Osteocyte (in vitro differentiated cells): ENCODE measurements at regions not wholly inside any gene's neighbourhood (a gene's known extent, or its start where the extent isn't known, plus 50 kb on each side); places are given as distances from the start of the nearest gene placed in this dataset.

Experiments used
- DNase-seq: peaks from one replicate; pipeline ENCODE4 v3.0.0; 2021; ENCODE audit warnings: mixed read lengths; ENCODE audit not compliant: unreplicated experiment; ENCODE audit errors: extremely low spot score
- H3K27ac Mint-ChIP-seq: one replicate; pipeline ENCODE4 v1.8.0; 2021; ENCODE audit warnings: mild to moderate bottlenecking, mixed read lengths; ENCODE audit not compliant: unreplicated experiment
- H3K27me3 Mint-ChIP-seq: one replicate; pipeline ENCODE4 v1.8.0; 2021; ENCODE audit warnings: mixed read lengths; ENCODE audit not compliant: unreplicated experiment
- H3K36me3 Mint-ChIP-seq: one replicate; pipeline ENCODE4 v1.8.0; 2021; ENCODE audit warnings: mixed read lengths; ENCODE audit not compliant: unreplicated experiment
- H3K4me1 Mint-ChIP-seq: one replicate; pipeline ENCODE4 v1.8.0; 2021; ENCODE audit warnings: mixed read lengths; ENCODE audit not compliant: unreplicated experiment
- H3K4me3 Mint-ChIP-seq: one replicate; pipeline ENCODE4 v1.8.0; 2021; ENCODE audit warnings: mild to moderate bottlenecking, moderate library complexity, mixed read lengths; ENCODE audit not compliant: unreplicated experiment
- H3K9me3 Mint-ChIP-seq: one replicate; pipeline ENCODE4 v1.8.0; 2021; ENCODE audit warnings: mixed read lengths; ENCODE audit not compliant: unreplicated experiment
- TF ChIP-seq, protein P1 (sequence below): fragments of 200-600 bp; sonication (generic); IDR thresholded peaks from 2 replicates; pipeline ENCODE4 v1.5.0; 2021; ENCODE audit warnings: antibody characterized with exemption, mild to moderate bottlenecking, moderate library complexity

DNA sequence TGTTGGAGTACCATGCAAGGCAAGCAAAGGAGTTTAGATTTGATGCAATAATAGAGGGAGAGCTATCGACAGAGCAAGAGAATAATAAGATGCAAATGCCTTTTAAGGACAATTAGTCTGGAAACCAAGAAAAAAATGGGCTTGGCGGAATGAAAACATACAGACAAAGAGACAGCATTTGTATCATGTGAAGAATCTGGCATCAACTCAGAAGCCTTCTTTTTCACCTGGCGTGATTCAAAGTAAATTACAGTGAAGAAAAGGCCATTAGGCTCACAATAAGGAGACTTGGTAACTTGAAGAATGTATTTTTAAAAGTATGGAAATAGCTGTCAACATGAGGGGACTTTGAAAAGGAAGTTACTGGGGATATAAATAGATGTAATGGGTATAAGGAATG, 521.2 kb upstream of the GOLIM4 start:
- Mint-ChIP-seq H3K27me3 (no peaks in the 10 kb centered on the region), H3K9me3 (no peaks in the 10 kb centered on the region), H3K4me1 (peaks cover 34% of the 10 kb centered on the region), H3K36me3 (no peaks in the 10 kb centered on the region), H3K4me3 (no peak overlapping the region), H3K27ac (peak overlapping the region; percentile 23)
- no peak for DNase-seq
- TF ChIP-seq, protein P1, sequence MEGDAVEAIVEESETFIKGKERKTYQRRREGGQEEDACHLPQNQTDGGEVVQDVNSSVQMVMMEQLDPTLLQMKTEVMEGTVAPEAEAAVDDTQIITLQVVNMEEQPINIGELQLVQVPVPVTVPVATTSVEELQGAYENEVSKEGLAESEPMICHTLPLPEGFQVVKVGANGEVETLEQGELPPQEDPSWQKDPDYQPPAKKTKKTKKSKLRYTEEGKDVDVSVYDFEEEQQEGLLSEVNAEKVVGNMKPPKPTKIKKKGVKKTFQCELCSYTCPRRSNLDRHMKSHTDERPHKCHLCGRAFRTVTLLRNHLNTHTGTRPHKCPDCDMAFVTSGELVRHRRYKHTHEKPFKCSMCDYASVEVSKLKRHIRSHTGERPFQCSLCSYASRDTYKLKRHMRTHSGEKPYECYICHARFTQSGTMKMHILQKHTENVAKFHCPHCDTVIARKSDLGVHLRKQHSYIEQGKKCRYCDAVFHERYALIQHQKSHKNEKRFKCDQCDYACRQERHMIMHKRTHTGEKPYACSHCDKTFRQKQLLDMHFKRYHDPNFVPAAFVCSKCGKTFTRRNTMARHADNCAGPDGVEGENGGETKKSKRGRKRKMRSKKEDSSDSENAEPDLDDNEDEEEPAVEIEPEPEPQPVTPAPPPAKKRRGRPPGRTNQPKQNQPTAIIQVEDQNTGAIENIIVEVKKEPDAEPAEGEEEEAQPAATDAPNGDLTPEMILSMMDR = no peak

DNA sequence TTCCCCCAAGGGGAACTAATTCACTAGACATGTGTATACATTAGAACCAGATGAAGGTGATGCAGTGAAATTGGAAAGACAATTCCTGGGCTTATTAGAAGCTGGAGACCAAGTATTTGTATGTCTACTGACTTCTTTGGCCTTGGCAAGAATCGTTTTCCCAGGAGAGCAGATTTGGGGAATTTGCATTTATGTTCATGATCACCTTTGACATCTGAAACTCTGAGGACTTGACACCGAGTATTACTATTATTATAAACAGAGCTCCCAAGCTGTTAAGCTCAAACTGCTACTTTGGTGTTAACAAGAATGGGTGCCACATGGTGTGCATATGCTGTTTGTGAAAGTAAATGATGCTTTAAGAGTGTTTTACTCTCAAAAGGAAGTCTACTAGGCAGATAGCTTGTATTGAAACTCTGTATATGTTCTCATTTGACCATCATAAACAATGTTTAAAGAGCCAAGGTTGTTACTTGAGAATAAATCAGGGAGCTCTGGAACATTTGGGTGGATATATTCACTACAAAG, 519.8 kb upstream of the GOLIM4 start:
- peaks cover 34% of the 10 kb centered on the region for H3K4me1 Mint-ChIP-seq
- H3K36me3 Mint-ChIP-seq = no peaks in the 10 kb centered on the region
- no peaks in the 10 kb centered on the region for H3K27me3 Mint-ChIP-seq
- H3K4me3 Mint-ChIP-seq = no peak overlapping the region
- no peaks in the 10 kb centered on the region for H3K9me3 Mint-ChIP-seq
- H3K27ac Mint-ChIP-seq = no peak overlapping the region
- TF ChIP-seq, protein P1 = no peak
- no peak for DNase-seq

DNA sequence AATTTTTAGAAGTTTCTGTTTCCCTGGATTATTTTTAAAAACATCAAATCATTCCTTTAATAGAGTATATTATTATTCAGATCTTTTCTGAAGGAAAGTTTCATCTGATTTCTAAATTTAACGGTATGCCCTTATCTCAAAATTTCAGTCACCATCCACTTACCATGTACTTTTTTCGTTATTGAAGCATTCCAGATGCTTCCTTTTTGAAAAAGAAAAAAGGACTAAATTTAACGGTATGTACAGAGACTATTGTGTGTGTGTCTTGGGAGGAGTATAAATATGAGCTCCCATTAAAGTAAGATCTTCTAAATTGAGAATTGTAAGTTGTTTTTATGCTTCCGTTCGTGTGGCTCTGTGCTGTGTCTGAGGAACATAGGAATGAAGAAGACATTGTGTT, 517.4 kb upstream of the GOLIM4 start:
- TF ChIP-seq, protein P1 = no peak
- Mint-ChIP-seq H3K9me3 (no peaks in the 10 kb centered on the region), H3K27me3 (no peaks in the 10 kb centered on the region), H3K27ac (no peak overlapping the region), H3K4me3 (no peak overlapping the region), H3K36me3 (no peaks in the 10 kb centered on the region), H3K4me1 (peaks cover 30% of the 10 kb centered on the region)
- no peak for DNase-seq

DNA sequence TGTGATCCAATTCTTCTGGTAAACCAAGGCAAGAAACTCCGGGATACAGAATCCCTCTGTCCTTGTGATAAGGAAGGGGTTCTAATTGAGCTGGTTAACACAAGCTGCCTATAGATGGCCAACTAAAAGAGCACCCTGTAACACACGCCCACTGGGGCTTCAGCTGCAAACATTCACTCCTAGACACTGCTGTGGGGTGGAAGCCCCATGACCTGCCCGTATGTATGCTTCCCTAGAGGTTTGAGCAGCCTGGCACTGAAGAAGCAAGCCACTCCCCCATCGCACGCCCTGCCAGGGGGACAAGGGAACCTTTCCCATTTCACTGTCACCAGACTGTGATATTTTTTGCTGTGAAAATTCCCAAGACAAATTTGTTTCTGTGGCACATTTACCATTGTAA, 516.9 kb upstream of the GOLIM4 start:
- Mint-ChIP-seq H3K9me3 (no peaks in the 10 kb centered on the region), H3K4me3 (no peak overlapping the region), H3K4me1 (peaks cover 28% of the 10 kb centered on the region), H3K36me3 (no peaks in the 10 kb centered on the region), H3K27ac (no peak overlapping the region), H3K27me3 (no peaks in the 10 kb centered on the region)
- TF ChIP-seq, protein P1 = no peak
- no peak for DNase-seq

DNA sequence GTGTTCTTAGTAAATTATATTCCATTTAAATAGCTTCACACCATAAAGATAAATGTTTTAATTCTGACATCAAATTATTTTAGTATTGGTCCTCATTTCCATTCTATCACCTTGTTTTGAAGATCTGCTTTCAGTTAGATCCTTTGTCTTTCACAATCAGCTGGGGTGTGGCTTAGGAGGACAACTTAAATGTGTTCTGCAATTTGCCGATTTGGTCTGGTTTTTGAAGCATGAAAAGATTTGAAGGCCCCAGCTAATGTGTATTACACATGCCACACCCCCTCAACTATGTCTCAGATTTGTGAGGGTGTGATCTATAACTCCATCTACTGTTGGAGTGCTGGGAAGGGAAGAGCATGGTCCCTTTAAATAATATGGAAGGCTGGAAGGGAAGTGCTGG, 516.1 kb upstream of the GOLIM4 start:
- no peak overlapping the region for H3K27ac Mint-ChIP-seq
- TF ChIP-seq, protein P1 = no peak

More for the DNA sequence above, 516.1 kb upstream of the GOLIM4 start:
- Mint-ChIP-seq H3K36me3 (no peaks in the 10 kb centered on the region), H3K4me3 (no peak overlapping the region), H3K4me1 (peaks cover 19% of the 10 kb centered on the region), H3K27me3 (no peaks in the 10 kb centered on the region), H3K9me3 (no peaks in the 10 kb centered on the region)
- DNase-seq = no peak
